Fibroblast of lung (primary cell): ENCODE measurements at regions not wholly inside any gene's neighbourhood (a gene's known extent, or its start where the extent isn't known, plus 50 kb on each side); places are given as distances from the start of the nearest gene placed in this dataset.

Experiments
- DNase-seq, 2 donors: peaks; one replicate each; pipeline versions ENCODE4 v3.0.0 to v3.0.0-alpha.2; 2010; ENCODE audit warnings: low read depth in 2 of 2
- H2AFZ ChIP-seq: 2 replicates; pipeline ENCODE4 v1.5.1; 2012; ENCODE audit warnings: low read length, control low read depth, inconsistent platforms
- H3K27ac ChIP-seq: 2 replicates; pipeline ENCODE4 v1.5.1; 2011; ENCODE audit warnings: low read length, control low read depth; ENCODE audit not compliant: insufficient read depth
- H3K27me3 ChIP-seq: 2 replicates; pipeline ENCODE4 v1.5.1; 2011; ENCODE audit warnings: mild to moderate bottlenecking, low read length; ENCODE audit not compliant: control insufficient read depth, insufficient read depth
- H3K36me3 ChIP-seq: 2 replicates; pipeline ENCODE4 v1.5.1; 2011; ENCODE audit warnings: low read length; ENCODE audit not compliant: control insufficient read depth, insufficient read depth
- H3K4me1 ChIP-seq: 2 replicates; pipeline ENCODE4 v1.5.1; 2011; ENCODE audit warnings: low read length; ENCODE audit not compliant: control insufficient read depth, insufficient read depth; ENCODE audit errors: extremely low read depth
- H3K4me2 ChIP-seq: 2 replicates; pipeline ENCODE4 v1.5.1; 2011; ENCODE audit warnings: low read length, control low read depth; ENCODE audit not compliant: insufficient read depth; ENCODE audit errors: extremely low read depth
- H3K4me3 ChIP-seq, 4 experiments: fragments of 200-600 bp in 1 of 4; sonication (generic) in 1 of 4; replicated peaks in 1 of 4; 2 replicates each; pipeline ENCODE4 v1.5.1; 2011 to 2016; ENCODE audit warnings: low read length in 4 of 4, low read depth in 3 of 4, mild to moderate bottlenecking in 3 of 4, control low read depth in 2 of 4, inconsistent platforms in 1 of 4, mixed read lengths in 1 of 4; ENCODE audit not compliant: insufficient read depth in 1 of 4; ENCODE audit errors: control extremely low read depth in 1 of 4
- H3K79me2 ChIP-seq: 2 replicates; pipeline ENCODE4 v1.5.1; 2012; ENCODE audit warnings: mild to moderate bottlenecking, low read length, inconsistent platforms; ENCODE audit not compliant: control insufficient read depth, insufficient read depth
- H3K9ac ChIP-seq: 2 replicates; pipeline ENCODE4 v1.5.1; 2011; ENCODE audit warnings: mild to moderate bottlenecking, low read length, control low read depth; ENCODE audit not compliant: insufficient read depth
- H3K9me3 ChIP-seq: 2 replicates; pipeline ENCODE4 v1.5.1; 2012; ENCODE audit warnings: low read depth, low read length; ENCODE audit not compliant: control insufficient read depth, insufficient read depth
- H4K20me1 ChIP-seq: 2 replicates; pipeline ENCODE4 v1.5.1; 2011; ENCODE audit warnings: low read length; ENCODE audit not compliant: control insufficient read depth, insufficient read depth; ENCODE audit errors: extremely low read depth
- EZH2 ChIP-seq: IDR thresholded peaks from 2 replicates; pipeline ENCODE4 v1.5.1; 2012; ENCODE audit warnings: low read length, control low read depth, mild to moderate bottlenecking; ENCODE audit errors: missing control alignments
- TF ChIP-seq, protein P1 (sequence below), 2 donors: IDR thresholded peaks in 1 of 2; conservative IDR thresholded peaks in 1 of 2; 1 replicate in 1 of 2; 2 replicates in 1 of 2; pipeline ENCODE4 v1.5.1; 2011 to 2012; ENCODE audit warnings: low read length in 2 of 2, control low read depth in 1 of 2, inconsistent platforms in 1 of 2, low read depth in 1 of 2, mild to moderate bottlenecking in 1 of 2

- Histone ChIP-seq H3K36me3 (no peaks in the 10 kb centered on the region), H3K4me2 (no peak overlapping the region), H3K9me3 (no peaks in the 10 kb centered on the region), H3K4me1 (no peaks in the 10 kb centered on the region), H3K27ac (no peak overlapping the region), H2AFZ (no peak overlapping the region), H4K20me1 (no peaks in the 10 kb centered on the region), H3K27me3 (no peaks in the 10 kb centered on the region), H3K9ac (no peak overlapping the region), H3K4me3 (no peak overlapping the region), H3K79me2 (no peaks in the 10 kb centered on the region)
- DNase-seq, result no peak
- TF ChIP-seq EZH2, result no peak
- TF ChIP-seq, protein P1, sequence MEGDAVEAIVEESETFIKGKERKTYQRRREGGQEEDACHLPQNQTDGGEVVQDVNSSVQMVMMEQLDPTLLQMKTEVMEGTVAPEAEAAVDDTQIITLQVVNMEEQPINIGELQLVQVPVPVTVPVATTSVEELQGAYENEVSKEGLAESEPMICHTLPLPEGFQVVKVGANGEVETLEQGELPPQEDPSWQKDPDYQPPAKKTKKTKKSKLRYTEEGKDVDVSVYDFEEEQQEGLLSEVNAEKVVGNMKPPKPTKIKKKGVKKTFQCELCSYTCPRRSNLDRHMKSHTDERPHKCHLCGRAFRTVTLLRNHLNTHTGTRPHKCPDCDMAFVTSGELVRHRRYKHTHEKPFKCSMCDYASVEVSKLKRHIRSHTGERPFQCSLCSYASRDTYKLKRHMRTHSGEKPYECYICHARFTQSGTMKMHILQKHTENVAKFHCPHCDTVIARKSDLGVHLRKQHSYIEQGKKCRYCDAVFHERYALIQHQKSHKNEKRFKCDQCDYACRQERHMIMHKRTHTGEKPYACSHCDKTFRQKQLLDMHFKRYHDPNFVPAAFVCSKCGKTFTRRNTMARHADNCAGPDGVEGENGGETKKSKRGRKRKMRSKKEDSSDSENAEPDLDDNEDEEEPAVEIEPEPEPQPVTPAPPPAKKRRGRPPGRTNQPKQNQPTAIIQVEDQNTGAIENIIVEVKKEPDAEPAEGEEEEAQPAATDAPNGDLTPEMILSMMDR (conservative IDR thresholded peaks at IDR 0.05 in 1 of 2, IDR thresholded peaks at IDR 0.05 in 1 of 2; ENCODE audit: low read depth in 1 of 2, low read length in 2 of 2), result no peak
These were observed 159.0 kb upstream of the E2F7 start for GRCh38 chr12:77224346-77224745.

DNA sequence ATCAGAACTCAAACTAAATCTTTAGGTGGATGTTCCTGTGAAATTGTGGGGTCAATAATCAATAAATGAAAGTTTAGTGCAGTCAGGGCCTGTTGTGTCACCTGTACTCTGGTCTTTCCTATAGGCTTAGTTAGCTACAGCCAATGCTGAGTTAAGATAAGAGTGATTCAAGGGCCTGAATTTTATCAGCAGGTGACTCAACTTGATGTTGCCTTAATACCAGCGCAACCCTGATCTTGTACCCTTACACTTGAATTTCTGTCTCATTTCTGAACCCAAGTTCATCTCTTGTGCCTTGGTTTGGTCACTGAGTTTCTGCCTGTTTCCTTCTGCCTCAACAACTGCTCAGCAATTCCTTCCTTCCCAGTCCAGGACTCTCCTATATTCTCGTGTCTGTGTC, 157.0 kb upstream of the E2F7 start:
- H3K4me1 ChIP-seq, result no peaks in the 10 kb centered on the region
- TF ChIP-seq EZH2, result no peak
- TF ChIP-seq, protein P1 (conservative IDR thresholded peaks at IDR 0.05 in 1 of 2, IDR thresholded peaks at IDR 0.05 in 1 of 2; ENCODE audit: low read depth in 1 of 2, low read length in 2 of 2), result no peak

DNA sequence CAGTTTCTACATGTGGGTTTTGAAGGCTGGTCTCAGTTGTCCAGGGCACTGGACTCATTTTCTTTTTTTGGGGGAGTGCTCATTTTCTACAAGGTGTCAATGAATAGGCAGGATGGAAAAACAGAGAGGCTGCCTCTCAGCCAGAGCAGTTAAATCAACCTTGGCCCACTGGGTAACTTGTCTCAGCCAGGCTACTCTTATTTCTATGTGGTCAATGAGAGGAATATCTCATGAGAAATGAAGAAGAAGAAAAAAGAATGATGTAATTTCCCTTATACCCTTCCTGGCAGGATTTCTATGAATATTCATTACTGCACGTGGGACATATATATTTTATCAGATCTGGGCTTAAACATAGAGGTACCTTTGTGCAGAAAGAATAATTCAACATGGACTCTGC, 155.2 kb upstream of the E2F7 start:
- peak; percentile 3 to 78 for DNase-seq
- Histone ChIP-seq H3K9me3 (no peaks in the 10 kb centered on the region), H3K9ac (no peak overlapping the region), H3K79me2 (no peaks in the 10 kb centered on the region), H3K27me3 (no peaks in the 10 kb centered on the region), H3K27ac (no peak overlapping the region), H3K4me3 (no peak overlapping the region), H2AFZ (no peak overlapping the region), H3K4me2 (no peak overlapping the region), H3K36me3 (no peaks in the 10 kb centered on the region), H3K4me1 (no peaks in the 10 kb centered on the region), H4K20me1 (no peaks in the 10 kb centered on the region)
- no peak for TF ChIP-seq EZH2
- TF ChIP-seq, protein P1 (conservative IDR thresholded peaks at IDR 0.05 in 1 of 2, IDR thresholded peaks at IDR 0.05 in 1 of 2; ENCODE audit: low read depth in 1 of 2, low read length in 2 of 2), result no peak

More for the DNA sequence above, 157.0 kb upstream of the E2F7 start:
- no peaks in the 10 kb centered on the region for H4K20me1 ChIP-seq
- H3K27me3 ChIP-seq, result no peaks in the 10 kb centered on the region
- DNase-seq, result no peak
- no peak overlapping the region for H3K9ac ChIP-seq
- H3K79me2 ChIP-seq, result no peaks in the 10 kb centered on the region
- H3K4me2 ChIP-seq, result no peak overlapping the region
- H3K27ac ChIP-seq, result no peak overlapping the region
- H2AFZ ChIP-seq, result no peak overlapping the region
- H3K4me3 ChIP-seq, result no peak overlapping the region
- H3K9me3 ChIP-seq, result no peaks in the 10 kb centered on the region
- H3K36me3 ChIP-seq, result no peaks in the 10 kb centered on the region
